Cerebellar cortex (tissue), 1 donor: ENCODE measurements at regions not wholly inside any gene's neighbourhood (a gene's known extent, or its start where the extent isn't known, plus 50 kb on each side); places are given as distances from the start of the nearest gene placed in this dataset.
A peak's percentile ranks its signal among the peaks of the same experiment; 100 is the strongest.

Experiments
- DNase-seq: peaks from one replicate; pipeline ENCODE4 v3.0.0-alpha.2; 2015; ENCODE audit warnings: low spot score

DNA sequence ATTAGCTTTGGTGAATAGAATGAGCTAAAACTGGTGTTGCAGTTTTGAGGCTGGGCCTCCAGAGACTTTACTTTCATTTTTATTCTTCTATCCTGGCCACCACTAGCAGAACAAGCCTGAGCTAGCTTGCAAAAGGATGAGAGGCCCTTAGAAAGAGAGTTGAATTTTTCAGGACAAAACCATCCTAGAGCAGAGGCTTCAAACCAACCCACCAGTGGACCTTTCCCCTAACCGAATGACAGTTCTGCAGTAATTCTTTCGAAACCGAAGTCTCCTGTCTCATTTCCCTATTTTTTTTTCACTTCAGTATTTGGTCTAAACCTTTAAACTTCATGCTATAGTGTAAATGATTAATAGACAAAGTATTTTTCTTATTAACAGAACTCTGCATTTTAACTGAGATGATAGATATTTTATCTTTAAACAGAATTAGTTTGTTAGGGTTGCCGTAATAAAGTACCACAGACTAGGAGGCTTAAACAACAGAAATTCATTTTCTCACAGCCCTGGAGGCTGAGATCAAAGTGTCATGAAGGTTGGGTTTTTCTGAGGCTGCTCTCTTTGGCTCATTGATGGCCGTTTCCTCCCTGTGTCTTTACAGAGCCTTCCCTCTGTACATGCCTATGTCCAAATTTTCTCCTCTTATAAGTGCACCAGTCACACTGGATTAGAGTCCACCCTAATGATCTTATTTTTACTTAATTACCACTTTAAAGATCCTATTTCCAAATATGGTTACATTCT lies 80.6 kb upstream of the PAK5 start:
- no peak for DNase-seq

DNA sequence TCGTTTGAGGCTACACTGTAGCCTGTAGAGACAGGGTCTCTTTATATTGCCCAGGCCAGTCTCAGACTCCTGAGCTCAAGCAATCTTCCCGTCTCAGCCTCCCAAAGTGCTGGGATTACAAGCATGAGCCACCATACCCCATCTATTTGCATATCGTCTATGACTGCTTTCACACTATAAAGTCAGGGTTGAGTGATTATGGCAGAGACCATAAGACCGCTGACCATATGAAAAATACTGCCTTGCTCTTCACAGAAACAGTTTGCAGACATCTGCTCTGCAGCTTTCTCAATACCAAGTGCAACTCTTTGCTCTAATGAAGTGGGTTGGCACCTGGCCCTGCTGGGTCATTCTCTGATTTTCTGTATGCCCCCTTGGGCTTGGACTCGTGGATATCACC lies 79.5 kb upstream of the PAK5 start:
- no peak for DNase-seq

DNA sequence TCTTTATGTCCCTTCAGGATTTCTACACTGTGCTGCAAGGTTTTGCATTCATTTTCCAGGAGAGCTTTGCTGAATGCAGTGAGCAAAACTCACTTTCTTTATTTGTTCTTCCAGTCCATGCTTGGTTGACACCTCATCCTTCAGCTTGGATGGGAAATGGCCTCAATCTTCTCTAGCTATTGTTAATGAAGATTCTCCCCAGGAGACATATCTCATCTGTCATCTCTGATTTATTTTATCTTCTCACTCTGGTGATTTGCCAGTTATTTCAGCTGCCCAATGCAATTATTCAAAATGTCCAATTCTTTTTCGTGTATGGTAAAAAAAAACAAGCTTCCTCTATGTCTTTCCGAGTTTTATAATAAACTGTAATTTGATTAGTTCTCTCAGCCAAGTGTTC lies 77.9 kb upstream of the PAK5 start:
- DNase-seq: peak; percentile 84

DNA sequence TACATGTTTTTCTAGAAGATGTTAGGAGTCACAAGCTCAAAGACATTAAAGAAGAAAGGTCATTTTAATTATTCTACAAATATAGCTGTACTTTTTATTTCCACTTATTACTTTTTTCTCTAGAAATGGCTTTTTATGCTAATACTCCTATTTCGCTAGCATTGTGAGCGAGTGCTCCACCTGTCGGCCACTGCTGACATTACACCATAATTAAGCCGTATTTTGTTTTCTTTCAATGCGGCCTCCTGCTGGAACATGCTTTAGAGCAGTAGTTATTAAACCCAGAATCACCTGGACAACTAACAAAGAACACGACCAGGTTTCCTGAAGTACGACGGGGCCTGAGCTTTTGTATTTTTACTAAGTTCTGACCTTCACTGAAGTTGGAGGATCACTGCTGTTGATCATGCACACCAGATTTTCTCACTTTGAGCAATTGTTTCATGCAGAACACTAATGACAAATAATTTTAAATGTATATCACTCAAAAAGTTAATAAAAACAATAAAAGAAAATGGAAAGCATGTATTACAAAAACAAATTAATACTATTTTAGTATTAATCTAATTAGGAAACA lies 74.1 kb upstream of the PAK5 start:
- peak; percentile 76 for DNase-seq

DNA sequence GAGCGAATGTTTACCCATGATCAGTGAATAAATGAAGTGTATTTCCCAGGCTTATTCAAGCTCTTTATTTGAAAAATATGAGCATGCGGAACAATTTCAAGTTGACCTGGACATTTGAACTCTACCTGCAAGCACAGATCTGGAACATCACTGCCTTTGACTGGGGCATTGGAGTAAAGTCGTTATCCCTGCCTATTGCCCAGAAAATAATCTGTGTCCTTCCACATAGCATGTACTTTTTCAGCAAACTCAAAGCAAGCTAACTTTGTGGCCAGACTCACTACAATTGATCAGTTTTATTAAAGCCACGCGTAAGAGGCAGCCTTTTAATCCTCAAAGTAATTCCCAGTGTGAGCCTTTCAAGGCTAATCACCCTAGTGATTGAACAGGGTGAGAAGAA lies 73.4 kb upstream of the PAK5 start:
- no peak for DNase-seq

DNA sequence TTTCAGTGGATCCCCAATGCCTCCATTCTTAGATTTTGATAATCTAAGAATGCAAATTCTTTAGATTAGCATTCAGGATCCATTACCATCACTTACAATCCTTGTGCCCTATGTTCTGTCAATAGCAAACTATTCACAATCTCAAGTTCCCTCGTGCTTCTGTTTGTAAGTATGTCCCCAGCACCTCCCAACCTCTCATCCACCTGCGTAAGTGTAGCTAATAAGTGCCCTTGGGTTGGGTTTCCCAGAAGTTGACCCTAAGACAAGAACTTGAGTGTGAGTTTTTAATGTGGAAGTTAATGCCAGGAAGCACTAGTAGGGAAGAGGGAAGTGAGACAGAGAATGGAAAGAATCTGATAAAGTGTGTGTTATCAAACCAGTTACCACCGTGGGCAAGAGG lies 72.6 kb upstream of the PAK5 start:
- DNase-seq: no peak

DNA sequence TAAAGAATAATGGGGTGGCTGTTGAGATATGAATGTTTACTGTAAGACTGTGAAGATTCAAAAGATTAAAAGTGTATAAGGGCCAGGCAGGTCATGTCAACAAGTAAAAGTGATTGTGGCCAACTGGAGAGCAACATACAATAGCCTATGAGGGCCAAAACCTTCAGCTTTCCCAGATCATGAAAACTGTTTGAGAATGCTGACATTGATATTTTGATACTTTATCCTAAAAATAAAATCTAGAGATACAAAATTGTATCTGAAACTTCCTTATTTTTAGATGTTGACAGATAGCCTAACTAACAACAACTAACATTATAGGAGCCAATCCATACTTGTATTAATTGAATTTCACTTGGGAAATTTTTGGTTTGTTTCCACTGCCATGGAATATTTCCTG lies 70.3 kb upstream of the PAK5 start:
- no peak for DNase-seq

DNA sequence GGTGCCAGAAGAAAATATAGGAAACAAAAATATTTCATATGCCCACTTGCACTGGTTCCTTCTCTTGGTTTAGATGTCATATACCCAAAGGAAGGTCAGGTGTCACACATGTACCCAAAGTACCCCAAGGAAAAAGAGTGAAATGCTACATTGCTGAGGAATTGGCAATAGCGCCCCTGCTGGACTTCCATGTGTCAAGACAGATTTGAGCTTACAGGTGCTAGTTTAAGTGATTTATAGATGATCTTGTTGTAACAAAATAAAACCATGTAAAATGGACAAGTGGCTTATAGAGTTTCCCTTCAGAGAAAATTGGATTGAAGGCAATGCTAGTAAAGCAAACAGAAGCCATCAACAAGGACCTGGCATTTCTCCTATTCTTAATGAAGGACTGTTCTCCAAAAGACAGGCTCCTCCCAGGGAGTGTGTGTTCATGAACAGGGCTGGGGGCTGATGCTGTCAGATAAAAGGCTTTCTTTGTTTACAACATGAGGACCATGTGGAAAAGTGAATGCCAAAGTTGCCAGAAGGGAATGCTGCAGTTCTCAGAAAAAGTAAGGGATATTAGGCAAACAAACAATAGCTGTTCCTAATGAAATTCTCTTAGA lies 64.3 kb upstream of the PAK5 start:
- no peak for DNase-seq

DNA sequence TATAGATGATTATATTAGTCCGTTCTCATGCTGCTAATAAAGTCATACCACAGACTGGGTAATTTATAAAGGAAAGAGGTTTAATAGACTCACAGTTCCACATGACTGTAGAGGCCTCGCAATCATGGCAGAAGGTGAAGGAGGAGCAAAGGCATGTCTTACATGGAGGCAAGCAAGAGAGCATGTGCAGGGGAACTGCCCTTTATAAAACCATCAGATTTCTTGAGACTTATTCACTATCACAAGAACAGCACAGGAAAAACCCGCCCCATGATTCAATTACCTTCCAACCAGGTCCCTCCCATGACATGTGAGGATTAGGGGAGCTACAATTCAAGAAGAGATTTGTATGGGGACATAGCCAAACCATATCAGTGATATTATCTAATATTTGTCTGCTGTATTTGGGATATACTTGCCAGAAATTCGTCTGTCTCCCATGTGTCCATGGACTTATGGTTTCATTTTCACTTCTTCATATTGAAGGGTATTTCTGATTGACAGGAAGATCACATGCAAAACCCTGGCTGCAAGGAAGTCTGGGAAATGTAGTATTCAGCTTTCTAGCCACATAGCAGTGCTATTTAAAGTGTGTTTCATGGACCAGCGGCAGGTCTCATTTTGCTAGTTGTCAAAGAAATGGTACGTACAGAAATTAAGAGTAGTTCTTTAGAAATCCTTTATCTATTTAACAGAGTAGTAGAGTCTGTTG lies 50.5 kb upstream of the PAK5 start:
- no peak for DNase-seq
